ENCODE measurements at regions not wholly inside any gene's neighbourhood (a gene's known extent, or its start where the extent isn't known, plus 50 kb on each side); places are given as distances from the start of the nearest gene placed in this dataset.

DNA sequence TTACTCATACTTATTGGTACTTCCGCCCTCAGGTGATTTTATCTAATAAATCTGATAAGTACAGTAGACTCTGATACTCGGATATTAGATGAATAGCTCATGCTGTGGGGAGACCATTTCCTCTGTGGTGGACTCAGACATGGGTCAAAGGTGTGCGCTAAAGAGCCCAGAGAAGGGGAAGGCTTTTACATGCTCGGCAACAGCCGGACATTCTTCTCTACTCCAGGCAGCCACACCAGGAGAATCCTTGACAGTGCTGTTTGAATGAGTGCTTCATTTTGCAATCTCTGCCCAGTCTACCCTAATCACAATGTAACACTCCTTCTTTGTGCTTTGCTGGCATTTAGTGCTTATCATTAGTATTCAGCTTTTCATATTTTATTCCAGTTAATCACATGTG, 322.2 kb upstream of the USP25 start:
- Histone ChIP-seq H3K27ac (ENCODE audit: low read depth, low read length, poor library complexity, severe bottlenecking) (no peak overlapping the region), H3K36me3 (ENCODE audit: insufficient read depth, low read length) (no peaks in the 10 kb centered on the region), H3K9me2 (ENCODE audit: insufficient read depth, low read length) (no peaks in the 10 kb centered on the region), H4K20me1 (ENCODE audit: insufficient read depth, low read length) (no peaks in the 10 kb centered on the region), H3K79me2 (ENCODE audit: insufficient read depth, low read depth, low read length) (no peaks in the 10 kb centered on the region), H3K4me3 (ENCODE audit: low read depth, low read length, poor library complexity, severe bottlenecking) (no peak overlapping the region), H3K4me1 (ENCODE audit: insufficient read depth, low read length, poor library complexity, severe bottlenecking) (no peaks in the 10 kb centered on the region), H3K9me3 (ENCODE audit: low read length) (no peaks in the 10 kb centered on the region), H2AFZ (ENCODE audit: low read length) (no peak overlapping the region), H3K4me2 (ENCODE audit: low read length) (no peak overlapping the region)
- DNase-seq (ENCODE audit: low spot score) = no peak
- CTCF ChIA-PET (ENCODE audit: unreplicated experiment) = no interaction called here
- no peak for TF ChIP-seq EZH2phosphoT487 (IDR thresholded peaks at IDR 0.05; ENCODE audit: borderline replicate concordance, low read depth, low read length)
- TF ChIP-seq, protein P1, sequence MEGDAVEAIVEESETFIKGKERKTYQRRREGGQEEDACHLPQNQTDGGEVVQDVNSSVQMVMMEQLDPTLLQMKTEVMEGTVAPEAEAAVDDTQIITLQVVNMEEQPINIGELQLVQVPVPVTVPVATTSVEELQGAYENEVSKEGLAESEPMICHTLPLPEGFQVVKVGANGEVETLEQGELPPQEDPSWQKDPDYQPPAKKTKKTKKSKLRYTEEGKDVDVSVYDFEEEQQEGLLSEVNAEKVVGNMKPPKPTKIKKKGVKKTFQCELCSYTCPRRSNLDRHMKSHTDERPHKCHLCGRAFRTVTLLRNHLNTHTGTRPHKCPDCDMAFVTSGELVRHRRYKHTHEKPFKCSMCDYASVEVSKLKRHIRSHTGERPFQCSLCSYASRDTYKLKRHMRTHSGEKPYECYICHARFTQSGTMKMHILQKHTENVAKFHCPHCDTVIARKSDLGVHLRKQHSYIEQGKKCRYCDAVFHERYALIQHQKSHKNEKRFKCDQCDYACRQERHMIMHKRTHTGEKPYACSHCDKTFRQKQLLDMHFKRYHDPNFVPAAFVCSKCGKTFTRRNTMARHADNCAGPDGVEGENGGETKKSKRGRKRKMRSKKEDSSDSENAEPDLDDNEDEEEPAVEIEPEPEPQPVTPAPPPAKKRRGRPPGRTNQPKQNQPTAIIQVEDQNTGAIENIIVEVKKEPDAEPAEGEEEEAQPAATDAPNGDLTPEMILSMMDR (conservative IDR thresholded peaks at IDR 0.05; ENCODE audit: low read length) = no peak
- POLR2A ChIA-PET = interaction anchor here (0.6 kb wide), 2 partner anchors 804 to 1552 kb away, joined by 3 read pairs; no protein-coding TSS in a partner anchor
- intact Hi-C loops (cut with micrococcal nuclease; ENCODE audit: unreplicated experiment) = no loop called here
- no TSS peak for BruUV-seq (replicated peaks)

GRCh38 chr21:15408089-15408488, 321.7 kb upstream of the USP25 start:
- Histone ChIP-seq H3K27ac (ENCODE audit: low read depth, low read length, poor library complexity, severe bottlenecking) (no peak overlapping the region), H3K4me3 (ENCODE audit: low read depth, low read length, poor library complexity, severe bottlenecking) (no peak overlapping the region), H4K20me1 (ENCODE audit: insufficient read depth, low read length) (no peaks in the 10 kb centered on the region), H2AFZ (ENCODE audit: low read length) (no peak overlapping the region), H3K79me2 (ENCODE audit: insufficient read depth, low read depth, low read length) (no peaks in the 10 kb centered on the region), H3K9me3 (ENCODE audit: low read length) (no peaks in the 10 kb centered on the region), H3K4me1 (ENCODE audit: insufficient read depth, low read length, poor library complexity, severe bottlenecking) (no peaks in the 10 kb centered on the region), H3K36me3 (ENCODE audit: insufficient read depth, low read length) (no peaks in the 10 kb centered on the region), H3K9me2 (ENCODE audit: insufficient read depth, low read length) (no peaks in the 10 kb centered on the region), H3K4me2 (ENCODE audit: low read length) (no peak overlapping the region)
- no TSS peak for BruUV-seq (replicated peaks)
- TF ChIP-seq, protein P1 (conservative IDR thresholded peaks at IDR 0.05; ENCODE audit: low read length) = no peak
- intact Hi-C loops (cut with micrococcal nuclease; ENCODE audit: unreplicated experiment) = no loop called here
- ChIA-PET CTCF (ENCODE audit: unreplicated experiment) (no interaction called here), POLR2A (interaction anchor here (0.6 kb wide), 1 partner anchor 804 kb away, joined by 3 read pairs; no protein-coding TSS in a partner anchor)
- no peak for DNase-seq (ENCODE audit: low spot score)

DNA sequence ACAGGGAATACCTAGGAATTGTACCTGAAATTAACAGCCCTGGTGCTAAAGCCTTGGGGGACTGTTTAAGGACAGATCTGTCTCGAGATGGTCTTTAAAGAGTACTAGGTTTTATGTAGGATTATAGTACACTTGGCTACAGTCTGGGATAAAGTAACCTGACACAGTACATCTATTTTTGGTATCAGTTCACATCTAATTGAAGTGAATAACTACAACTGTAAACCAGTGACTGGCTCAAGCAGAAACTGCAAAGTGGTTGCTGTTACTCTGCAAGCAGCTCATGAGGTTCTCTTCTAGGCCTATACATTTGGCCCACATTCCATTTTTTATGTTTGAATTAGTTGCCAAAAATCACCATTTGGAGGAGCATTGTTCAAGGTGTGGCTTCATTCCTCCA, 320.8 kb upstream of the USP25 start:
- ChIA-PET POLR2A (no interaction called here), CTCF (ENCODE audit: unreplicated experiment) (no interaction called here)
- Histone ChIP-seq H3K27ac (ENCODE audit: low read depth, low read length, poor library complexity, severe bottlenecking) (no peak overlapping the region), H3K36me3 (ENCODE audit: insufficient read depth, low read length) (no peaks in the 10 kb centered on the region), H4K20me1 (ENCODE audit: insufficient read depth, low read length) (no peaks in the 10 kb centered on the region), H2AFZ (ENCODE audit: low read length) (no peak overlapping the region), H3K79me2 (ENCODE audit: insufficient read depth, low read depth, low read length) (no peaks in the 10 kb centered on the region), H3K4me1 (ENCODE audit: insufficient read depth, low read length, poor library complexity, severe bottlenecking) (no peaks in the 10 kb centered on the region), H3K4me2 (ENCODE audit: low read length) (no peak overlapping the region), H3K4me3 (ENCODE audit: low read depth, low read length, poor library complexity, severe bottlenecking) (no peak overlapping the region), H3K9me3 (ENCODE audit: low read length) (no peaks in the 10 kb centered on the region), H3K9me2 (ENCODE audit: insufficient read depth, low read length) (no peaks in the 10 kb centered on the region)
- BruUV-seq (replicated peaks) = no TSS peak
- DNase-seq (ENCODE audit: low spot score) = no peak
- intact Hi-C loops (cut with micrococcal nuclease; ENCODE audit: unreplicated experiment) = no loop called here
- TF ChIP-seq, protein P1 (conservative IDR thresholded peaks at IDR 0.05; ENCODE audit: low read length) = no peak
- TF ChIP-seq EZH2phosphoT487 (IDR thresholded peaks at IDR 0.05; ENCODE audit: borderline replicate concordance, low read depth, low read length) = no peak

All from OCI-LY7 (cell line).